ENCODE measurements at regions not wholly inside any gene's neighbourhood (a gene's known extent, or its start where the extent isn't known, plus 50 kb on each side); places are given as distances from the start of the nearest gene placed in this dataset.

DNA sequence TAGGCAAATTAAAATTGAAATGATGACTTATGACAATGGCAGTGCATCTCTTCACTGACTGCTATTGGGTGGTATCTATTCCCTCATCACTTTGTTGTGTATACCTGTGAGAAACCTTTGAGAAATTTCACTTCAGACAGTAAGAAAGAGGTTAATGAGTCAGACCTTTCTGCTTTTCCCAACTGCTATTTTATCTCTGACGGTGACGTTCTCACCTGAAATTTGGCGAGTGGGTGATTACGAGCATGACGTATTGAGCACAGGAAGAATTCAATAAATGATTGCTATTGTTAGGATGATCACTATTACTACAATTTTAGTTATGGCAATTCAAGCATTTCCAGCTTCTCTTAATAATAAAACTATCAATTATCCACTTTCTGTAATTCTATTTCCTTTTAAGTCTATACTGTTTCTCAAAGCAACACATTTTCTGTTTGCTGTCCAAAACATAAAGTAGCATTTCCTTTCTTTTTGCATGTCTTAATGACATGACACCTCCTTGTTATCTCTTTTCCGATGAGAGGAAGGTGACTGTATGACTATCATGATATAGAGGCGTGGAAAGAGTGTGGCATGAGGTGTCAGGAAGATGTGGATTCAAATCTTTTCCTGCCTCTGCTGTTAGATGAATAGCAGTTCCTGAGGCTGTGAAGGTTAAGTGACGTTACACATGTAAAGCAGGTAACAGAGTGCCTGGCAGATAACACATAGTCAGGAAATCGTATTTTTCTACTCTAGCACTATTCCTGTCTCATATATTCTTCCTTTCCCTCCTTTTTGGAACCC, 504.9 kb upstream of the SEMA6D start:
- H3K4me1 ChIP-seq (ENCODE audit: insufficient read depth), result no peaks in the 10 kb centered on the region
- H3K27me3 ChIP-seq, result no peaks in the 10 kb centered on the region
- WGBS, 3 donors, result 68 to 86% (median 68%) methylated on average over 9 of the region's 9 CpGs
- H3K27ac ChIP-seq, result no peak overlapping the region
- TF ChIP-seq CTCF (IDR thresholded peaks at IDR 0.05), result no peak
- TF ChIP-seq EP300 (IDR thresholded peaks at IDR 0.05), result no peak
- TF ChIP-seq POLR2A (IDR thresholded peaks at IDR 0.05), result no peak
- intact Hi-C loops (cut with DNase I), result no loop called here
- no peak overlapping the region for H3K4me3 ChIP-seq
- DNase-seq, result no peak
- no peaks in the 10 kb centered on the region for H3K36me3 ChIP-seq
- no peaks in the 10 kb centered on the region for H3K9me3 ChIP-seq

DNA sequence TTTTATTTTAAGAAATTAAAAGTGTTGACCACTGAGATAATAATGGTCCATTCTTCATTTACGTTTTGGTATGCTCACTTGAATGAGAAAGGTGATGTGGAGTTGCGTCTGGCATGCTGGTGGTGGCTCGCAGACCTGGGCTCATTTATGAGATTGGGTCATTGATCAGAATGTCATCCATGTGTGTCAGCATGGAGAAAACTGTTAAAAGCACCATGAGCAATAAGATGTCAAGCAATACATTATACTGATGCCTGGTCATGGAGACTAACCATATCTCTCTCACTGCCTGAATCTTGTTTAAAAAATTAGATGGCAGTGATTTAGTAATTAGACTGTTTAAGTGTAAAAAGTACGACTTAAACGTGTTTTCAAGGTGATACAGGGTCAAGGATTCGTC, 503.4 kb upstream of the SEMA6D start:
- H3K36me3 ChIP-seq, result no peaks in the 10 kb centered on the region
- TF ChIP-seq EP300 (IDR thresholded peaks at IDR 0.05), result no peak
- no peak for TF ChIP-seq POLR2A (IDR thresholded peaks at IDR 0.05)
- TF ChIP-seq CTCF (IDR thresholded peaks at IDR 0.05), result no peak
- no peaks in the 10 kb centered on the region for H3K4me1 ChIP-seq (ENCODE audit: insufficient read depth)
- H3K9me3 ChIP-seq, result no peaks in the 10 kb centered on the region
- whole genome bisulfite sequencing, 3 donors, result 61 to 71% (median 61%) methylated on average over 6 of the region's 6 CpGs
- intact Hi-C loops (cut with DNase I), result no loop called here
- no peaks in the 10 kb centered on the region for H3K27me3 ChIP-seq
- no peak for DNase-seq
- H3K4me3 ChIP-seq, result no peak overlapping the region
- H3K27ac ChIP-seq, result no peak overlapping the region

DNA sequence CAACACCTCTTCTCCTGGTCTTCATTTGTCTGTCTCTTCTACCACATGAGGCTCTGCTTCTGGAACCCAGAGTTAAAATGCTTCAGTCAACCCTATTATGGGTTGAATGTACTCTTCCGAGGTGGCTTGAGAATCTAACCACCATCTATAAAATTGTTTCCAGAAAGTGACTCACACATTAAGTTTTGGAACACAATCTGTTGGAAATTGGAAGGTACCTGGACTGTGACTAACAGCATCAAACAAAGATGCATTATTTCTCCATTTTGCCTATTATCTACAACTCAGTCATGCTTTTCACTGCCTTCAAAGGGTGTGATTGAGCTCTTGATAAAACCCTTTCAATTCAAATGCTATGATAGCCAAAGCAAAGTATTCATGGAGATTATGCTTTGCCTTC, 499.0 kb upstream of the SEMA6D start:
- DNase-seq, result no peak
- Histone ChIP-seq H3K4me1 (ENCODE audit: insufficient read depth) (no peaks in the 10 kb centered on the region), H3K27ac (no peak overlapping the region), H3K4me3 (no peak overlapping the region), H3K27me3 (no peaks in the 10 kb centered on the region), H3K36me3 (no peaks in the 10 kb centered on the region), H3K9me3 (no peaks in the 10 kb centered on the region)
- WGBS, 3 donors, result 69 to 75% (median 74%) methylated on average over 1 of the region's 1 CpG
- intact Hi-C loops (cut with DNase I), result no loop called here
- TF ChIP-seq CTCF (IDR thresholded peaks at IDR 0.05) (no peak), EP300 (IDR thresholded peaks at IDR 0.05) (no peak), POLR2A (IDR thresholded peaks at IDR 0.05) (no peak)

DNA sequence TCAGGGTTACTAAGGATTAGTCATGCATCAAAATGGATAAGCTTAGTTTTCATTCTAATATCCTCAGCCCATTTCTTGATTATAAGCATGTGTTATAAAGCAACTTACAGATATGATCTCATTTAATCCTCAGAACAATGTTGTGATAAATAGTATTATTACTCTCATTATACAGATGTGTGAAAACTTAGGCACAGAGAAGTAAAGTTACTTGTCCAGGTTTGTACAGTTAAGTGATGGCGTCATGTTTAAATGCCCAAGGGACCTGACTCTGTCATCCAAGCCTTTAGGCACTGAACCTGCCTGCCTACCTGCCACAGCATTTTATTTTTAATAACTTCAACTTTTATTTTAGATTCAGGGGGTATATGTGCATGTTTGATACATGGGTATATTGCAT, 472.9 kb upstream of the SEMA6D start:
- 83 to 94% (median 90%) methylated on average over 1 of the region's 1 CpG for WGBS, 3 donors
- no peaks in the 10 kb centered on the region for H3K36me3 ChIP-seq
- intact Hi-C loops (cut with DNase I), result no loop called here

More for the DNA sequence above, 472.9 kb upstream of the SEMA6D start:
- H3K9me3 ChIP-seq, result no peaks in the 10 kb centered on the region
- H3K27ac ChIP-seq, result no peak overlapping the region
- no peak overlapping the region for H3K4me3 ChIP-seq
- TF ChIP-seq EP300 (IDR thresholded peaks at IDR 0.05) (no peak), POLR2A (IDR thresholded peaks at IDR 0.05) (no peak), CTCF (IDR thresholded peaks at IDR 0.05) (no peak)
- no peaks in the 10 kb centered on the region for H3K4me1 ChIP-seq (ENCODE audit: insufficient read depth)
- H3K27me3 ChIP-seq, result no peaks in the 10 kb centered on the region
- no peak for DNase-seq
